Parathyroid adenoma (tissue), 2 donors: ENCODE measurements at regions not wholly inside any gene's neighbourhood (a gene's known extent, or its start where the extent isn't known, plus 50 kb on each side); places are given as distances from the start of the nearest gene placed in this dataset.

Experiments used
- H2AFZ ChIP-seq: fragments of 300-600 bp; sonication (generic); one replicate; pipeline ENCODE4 v1.7.0; 2017; ENCODE audit warnings: antibody characterized with exemption, mild to moderate bottlenecking
- H3K27ac ChIP-seq: fragments of 300-600 bp; sonication (generic); one replicate; pipeline ENCODE4 v1.7.0; 2017
- H3K27me3 ChIP-seq: fragments of 300-600 bp; sonication (generic); one replicate; pipeline ENCODE4 v1.7.0; 2017; ENCODE audit warnings: low read length; ENCODE audit not compliant: control insufficient read depth, insufficient read depth
- H3K36me3 ChIP-seq: fragments of 300-600 bp; sonication (generic); one replicate; pipeline ENCODE4 v1.7.0; 2017; ENCODE audit warnings: low read length; ENCODE audit not compliant: control insufficient read depth, insufficient read depth
- H3K4me1 ChIP-seq: fragments of 300-600 bp; sonication (generic); one replicate; pipeline ENCODE4 v1.7.0; 2017; ENCODE audit warnings: control low read depth
- H3K4me2 ChIP-seq: fragments of 300-600 bp; sonication (generic); one replicate; pipeline ENCODE4 v1.7.0; 2017; ENCODE audit warnings: low read length
- H3K4me3 ChIP-seq: fragments of 300-600 bp; sonication (generic); one replicate; pipeline ENCODE4 v1.7.0; 2017; ENCODE audit warnings: low read depth, low read length
- H3K79me2 ChIP-seq: fragments of 300-600 bp; sonication (generic); one replicate; pipeline ENCODE4 v1.7.0; 2017; ENCODE audit warnings: control low read depth
- H3K9ac ChIP-seq: fragments of 300-600 bp; sonication (generic); one replicate; pipeline ENCODE4 v1.7.0; 2017; ENCODE audit warnings: mild to moderate bottlenecking
- H3K9me3 ChIP-seq: fragments of 300-600 bp; sonication (generic); one replicate; pipeline ENCODE4 v1.7.0; 2017; ENCODE audit warnings: low read length; ENCODE audit not compliant: control insufficient read depth
- CTCF ChIP-seq: fragments of 300-600 bp; sonication (generic); IDR thresholded peaks from one replicate; pipeline ENCODE4 v1.7.0; 2017; ENCODE audit warnings: antibody characterized with exemption, mild to moderate bottlenecking
- donor health status: primary hyperparathyroidism.

DNA sequence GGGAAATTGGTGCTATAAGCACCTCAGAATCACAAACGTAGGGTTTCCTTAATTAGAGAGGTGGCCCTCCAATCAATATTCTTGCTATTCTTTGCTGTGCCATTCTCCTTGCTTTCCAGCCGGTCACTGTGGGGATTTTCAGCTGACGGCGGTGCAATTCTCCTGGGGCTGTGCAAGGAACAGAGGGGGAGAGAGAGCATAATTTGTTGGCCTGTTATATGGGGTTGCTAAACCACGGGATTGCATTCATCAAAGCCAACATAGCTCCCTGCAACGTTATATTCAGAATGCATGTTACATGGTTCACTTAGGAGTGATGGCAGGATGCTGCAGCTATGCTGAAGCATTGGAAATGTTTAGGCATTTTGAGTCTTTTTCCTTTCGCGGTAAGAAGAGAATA lies 441.3 kb upstream of the CLINT1 start:
- Histone ChIP-seq H2AFZ (no peak overlapping the region), H3K4me3 (no peak overlapping the region), H3K9ac (no peak overlapping the region), H3K4me1 (no peaks in the 10 kb centered on the region), H3K27me3 (no peaks in the 10 kb centered on the region), H3K4me2 (no peak overlapping the region), H3K27ac (no peak overlapping the region), H3K79me2 (no peaks in the 10 kb centered on the region), H3K36me3 (no peaks in the 10 kb centered on the region), H3K9me3 (no peaks in the 10 kb centered on the region)
- no peak for TF ChIP-seq CTCF

- Histone ChIP-seq H3K27ac (no peak overlapping the region), H3K79me2 (no peaks in the 10 kb centered on the region), H3K4me3 (no peak overlapping the region), H3K36me3 (no peaks in the 10 kb centered on the region), H3K4me1 (no peaks in the 10 kb centered on the region), H3K4me2 (no peak overlapping the region), H3K9ac (no peak overlapping the region), H3K9me3 (no peaks in the 10 kb centered on the region), H3K27me3 (no peaks in the 10 kb centered on the region), H2AFZ (no peak overlapping the region)
- no peak for TF ChIP-seq CTCF
These were observed 438.1 kb upstream of the CLINT1 start for GRCh38 chr5:158297002-158297527.

- H3K9ac ChIP-seq, result no peak overlapping the region
- no peaks in the 10 kb centered on the region for H3K27me3 ChIP-seq
- no peaks in the 10 kb centered on the region for H3K79me2 ChIP-seq
- no peak overlapping the region for H3K4me2 ChIP-seq
- H3K36me3 ChIP-seq, result no peaks in the 10 kb centered on the region
- no peak overlapping the region for H2AFZ ChIP-seq
- H3K4me3 ChIP-seq, result no peak overlapping the region
- no peak for TF ChIP-seq CTCF
- H3K4me1 ChIP-seq, result no peaks in the 10 kb centered on the region
- H3K27ac ChIP-seq, result no peak overlapping the region
- H3K9me3 ChIP-seq, result no peaks in the 10 kb centered on the region
These were observed 435.8 kb upstream of the CLINT1 start for GRCh38 chr5:158294701-158295100.

- Histone ChIP-seq H3K4me3 (no peak overlapping the region), H3K79me2 (no peaks in the 10 kb centered on the region), H3K4me2 (no peak overlapping the region), H3K4me1 (no peaks in the 10 kb centered on the region), H3K27me3 (no peaks in the 10 kb centered on the region), H3K27ac (no peak overlapping the region), H3K9me3 (no peaks in the 10 kb centered on the region), H2AFZ (no peak overlapping the region), H3K9ac (no peak overlapping the region), H3K36me3 (no peaks in the 10 kb centered on the region)
- TF ChIP-seq CTCF, result no peak
These were observed 434.0 kb upstream of the CLINT1 start for GRCh38 chr5:158292981-158293380.

DNA sequence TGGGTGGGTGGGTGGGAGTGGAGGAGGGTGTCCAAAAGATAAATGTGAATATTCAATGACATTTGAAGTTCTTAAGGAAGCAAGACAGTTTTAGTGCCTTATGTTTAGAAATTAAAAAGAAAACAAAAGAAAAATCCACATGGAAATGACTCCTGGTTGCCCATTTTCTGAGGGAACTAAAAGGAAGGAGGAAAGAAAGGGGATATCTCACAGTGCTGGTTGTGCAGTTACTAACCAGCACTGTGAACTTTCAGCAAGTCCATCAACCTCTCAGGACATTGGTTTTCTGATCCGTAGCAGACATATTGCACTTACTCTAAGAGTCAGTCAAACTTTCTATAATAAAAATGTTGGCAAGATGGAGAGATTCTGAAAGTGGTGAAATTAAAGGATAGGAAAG lies 431.0 kb upstream of the CLINT1 start:
- no peak overlapping the region for H3K4me2 ChIP-seq
- no peak for TF ChIP-seq CTCF

More for the DNA sequence above, 431.0 kb upstream of the CLINT1 start:
- H3K4me1 ChIP-seq, result no peaks in the 10 kb centered on the region
- no peak overlapping the region for H3K9ac ChIP-seq
- H3K27me3 ChIP-seq, result no peaks in the 10 kb centered on the region
- H3K36me3 ChIP-seq, result no peaks in the 10 kb centered on the region
- no peak overlapping the region for H2AFZ ChIP-seq
- H3K27ac ChIP-seq, result no peak overlapping the region
- no peaks in the 10 kb centered on the region for H3K9me3 ChIP-seq
- no peak overlapping the region for H3K4me3 ChIP-seq
- H3K79me2 ChIP-seq, result no peaks in the 10 kb centered on the region
